ENCODE measurements at regions not wholly inside any gene's neighbourhood (a gene's known extent, or its start where the extent isn't known, plus 50 kb on each side); places are given as distances from the start of the nearest gene placed in this dataset.

DNA sequence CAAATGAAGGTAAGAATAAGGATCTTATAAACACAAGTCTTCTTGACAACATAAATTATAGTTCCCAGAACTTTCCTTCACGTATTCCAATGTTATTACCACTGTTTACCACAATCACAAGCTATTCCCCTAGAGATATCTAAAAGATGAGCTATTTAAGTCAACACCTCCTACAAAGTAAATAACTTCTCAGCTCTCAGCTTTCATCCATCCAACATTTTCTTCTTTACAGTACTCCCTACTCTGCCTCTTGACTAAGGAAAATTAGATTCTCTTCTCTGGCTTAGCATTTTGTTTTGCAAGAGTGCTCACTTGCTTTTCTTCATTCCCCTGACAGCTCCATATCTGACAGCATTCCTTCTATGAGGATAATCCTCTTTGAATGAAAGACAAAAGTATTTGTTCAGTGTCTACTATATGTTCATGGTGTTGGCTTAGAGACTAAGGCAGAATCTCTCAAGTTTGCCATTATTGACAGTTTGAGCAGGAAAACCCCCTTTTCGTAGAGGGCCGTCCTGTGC lies 93.0 kb upstream of the IL6 start:
- POLR2A ChIA-PET, result no interaction called here
- TF ChIP-seq BHLHE40 (IDR thresholded peaks at IDR 0.05; ENCODE audit: borderline replicate concordance) (no peak), NFRKB (IDR thresholded peaks at IDR 0.05) (no peak), ELF4 (IDR thresholded peaks at IDR 0.05) (no peak), SUZ12 (IDR thresholded peaks at IDR 0.05) (no peak), LEF1 (IDR thresholded peaks at IDR 0.05; ENCODE audit: borderline replicate concordance) (no peak), FOXM1 (IDR thresholded peaks at IDR 0.05; ENCODE audit: borderline replicate concordance) (no peak), ARNT (IDR thresholded peaks at IDR 0.05) (no peak), CTBP1 (IDR thresholded peaks at IDR 0.05; ENCODE audit: borderline replicate concordance) (no peak), L3MBTL2 (conservative IDR thresholded peaks at IDR 0.05) (no peak), SP1 (IDR thresholded peaks at IDR 0.05) (no peak), TARDBP (IDR thresholded peaks at IDR 0.05) (no peak), HDGF (IDR thresholded peaks at IDR 0.05; ENCODE audit: borderline replicate concordance) (no peak), FOXA1 (IDR thresholded peaks at IDR 0.05) (no peak), FOXK2 (IDR thresholded peaks at IDR 0.05) (no peak), ZNF384 (IDR thresholded peaks at IDR 0.05) (no peak)
- TF ChIP-seq, protein P1, sequence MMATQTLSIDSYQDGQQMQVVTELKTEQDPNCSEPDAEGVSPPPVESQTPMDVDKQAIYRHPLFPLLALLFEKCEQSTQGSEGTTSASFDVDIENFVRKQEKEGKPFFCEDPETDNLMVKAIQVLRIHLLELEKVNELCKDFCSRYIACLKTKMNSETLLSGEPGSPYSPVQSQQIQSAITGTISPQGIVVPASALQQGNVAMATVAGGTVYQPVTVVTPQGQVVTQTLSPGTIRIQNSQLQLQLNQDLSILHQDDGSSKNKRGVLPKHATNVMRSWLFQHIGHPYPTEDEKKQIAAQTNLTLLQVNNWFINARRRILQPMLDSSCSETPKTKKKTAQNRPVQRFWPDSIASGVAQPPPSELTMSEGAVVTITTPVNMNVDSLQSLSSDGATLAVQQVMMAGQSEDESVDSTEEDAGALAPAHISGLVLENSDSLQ (IDR thresholded peaks at IDR 0.05), result no peak
- CTCF ChIA-PET, result no interaction called here
- DNase-seq (ENCODE audit: extremely low spot score), result no peak

DNA sequence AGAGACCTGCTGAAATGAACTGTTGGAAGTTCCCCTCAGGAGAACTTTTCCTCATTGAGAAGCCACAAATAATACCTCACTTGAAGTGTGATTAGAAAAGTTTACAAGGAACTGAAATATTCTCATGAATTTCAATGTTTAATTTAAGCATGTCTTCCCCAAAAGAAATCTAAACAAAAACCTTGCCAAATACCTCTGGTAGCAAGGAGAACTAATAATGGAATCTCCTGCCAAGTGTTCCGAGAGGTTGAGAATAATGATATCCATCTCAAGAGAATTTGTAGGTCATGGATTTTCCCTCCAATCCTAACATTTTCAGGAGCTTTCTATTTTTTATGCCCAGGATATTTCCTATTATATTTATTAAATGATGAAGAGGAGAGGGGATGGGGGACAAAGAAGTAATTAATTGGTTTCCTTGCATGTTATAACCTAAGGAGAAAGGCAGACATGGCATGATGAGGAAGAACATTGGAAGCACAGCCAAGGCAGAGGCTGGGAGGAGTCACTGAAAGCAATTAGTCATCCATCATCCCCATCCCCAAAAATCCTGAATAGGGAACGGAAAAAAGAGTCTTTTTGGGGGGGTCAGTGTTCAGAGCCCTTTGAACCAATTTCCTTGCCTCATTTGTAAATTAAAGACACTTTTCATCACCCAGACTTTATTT lies 93.6 kb upstream of the IL6 start:
- no peak for DNase-seq (ENCODE audit: extremely low spot score)
- ChIA-PET POLR2A (no interaction called here), CTCF (no interaction called here)
- no peak for TF ChIP-seq HDGF (IDR thresholded peaks at IDR 0.05; ENCODE audit: borderline replicate concordance)
- TF ChIP-seq FOXM1 (IDR thresholded peaks at IDR 0.05; ENCODE audit: borderline replicate concordance), result no peak
- no peak for TF ChIP-seq FOXK2 (IDR thresholded peaks at IDR 0.05)
- TF ChIP-seq, protein P1 (IDR thresholded peaks at IDR 0.05), result no peak
- no peak for TF ChIP-seq ARNT (IDR thresholded peaks at IDR 0.05)
- no peak for TF ChIP-seq LEF1 (IDR thresholded peaks at IDR 0.05; ENCODE audit: borderline replicate concordance)
- TF ChIP-seq ELF4 (IDR thresholded peaks at IDR 0.05), result no peak
- no peak for TF ChIP-seq FOXA1 (IDR thresholded peaks at IDR 0.05)
- TF ChIP-seq BHLHE40 (IDR thresholded peaks at IDR 0.05; ENCODE audit: borderline replicate concordance), result no peak

DNA sequence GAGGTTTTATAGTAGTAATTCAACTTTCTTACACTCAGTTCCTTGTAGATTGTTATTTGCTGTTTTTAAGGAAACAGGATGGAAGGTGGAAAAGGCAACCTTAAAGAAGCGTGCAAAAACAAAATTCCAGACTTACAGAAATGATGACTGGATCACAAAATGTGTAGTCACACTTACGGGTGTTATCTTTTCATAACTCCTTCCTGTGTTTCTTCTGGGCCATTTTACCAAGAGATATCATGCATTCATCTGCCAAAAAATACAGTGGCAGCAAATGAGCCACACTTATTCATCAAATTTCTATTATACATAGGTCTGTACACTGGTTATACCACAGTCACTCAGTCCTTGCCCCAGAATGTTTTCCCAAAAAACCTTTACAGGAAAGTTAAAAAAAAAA lies 94.3 kb upstream of the IL6 start:
- TF ChIP-seq, protein P1 (IDR thresholded peaks at IDR 0.05), result no peak
- no peak for TF ChIP-seq L3MBTL2 (conservative IDR thresholded peaks at IDR 0.05)
- no peak for TF ChIP-seq LEF1 (IDR thresholded peaks at IDR 0.05; ENCODE audit: borderline replicate concordance)
- TF ChIP-seq ZNF384 (IDR thresholded peaks at IDR 0.05), result no peak
- TF ChIP-seq FOXK2 (IDR thresholded peaks at IDR 0.05), result no peak
- TF ChIP-seq BHLHE40 (IDR thresholded peaks at IDR 0.05; ENCODE audit: borderline replicate concordance), result no peak
- no peak for TF ChIP-seq SP1 (IDR thresholded peaks at IDR 0.05)
- no peak for TF ChIP-seq CTBP1 (IDR thresholded peaks at IDR 0.05; ENCODE audit: borderline replicate concordance)
- no peak for TF ChIP-seq ELF4 (IDR thresholded peaks at IDR 0.05)
- no peak for TF ChIP-seq ARNT (IDR thresholded peaks at IDR 0.05)
- no peak for TF ChIP-seq TARDBP (IDR thresholded peaks at IDR 0.05)
- TF ChIP-seq HDGF (IDR thresholded peaks at IDR 0.05; ENCODE audit: borderline replicate concordance), result no peak
- no peak for TF ChIP-seq FOXA1 (IDR thresholded peaks at IDR 0.05)
- no peak for TF ChIP-seq NFRKB (IDR thresholded peaks at IDR 0.05)
- no peak for TF ChIP-seq FOXM1 (IDR thresholded peaks at IDR 0.05; ENCODE audit: borderline replicate concordance)
- no peak for TF ChIP-seq SUZ12 (IDR thresholded peaks at IDR 0.05)
- CTCF ChIA-PET, result no interaction called here

DNA sequence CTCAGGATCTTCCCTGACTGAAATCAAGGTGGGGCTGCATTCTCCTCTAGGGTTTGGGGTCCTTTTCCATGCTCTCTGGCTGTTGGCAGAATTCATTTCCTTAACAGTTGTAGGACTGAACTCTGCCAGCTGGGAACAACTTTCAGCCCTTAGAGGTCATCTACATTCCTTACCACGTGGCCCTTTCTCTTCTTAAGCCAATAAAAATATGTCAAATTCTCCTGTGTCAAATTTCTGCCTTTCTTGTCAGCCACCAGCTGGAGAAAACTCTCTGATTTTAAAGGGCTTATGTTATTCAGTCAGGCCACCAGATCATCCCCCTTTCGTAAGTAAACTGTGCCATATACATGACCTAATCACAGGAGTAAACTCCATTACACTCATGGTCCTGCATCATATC lies 95.3 kb upstream of the IL6 start:
- TF ChIP-seq NFRKB (IDR thresholded peaks at IDR 0.05) (no peak), FOXA1 (IDR thresholded peaks at IDR 0.05) (no peak), L3MBTL2 (conservative IDR thresholded peaks at IDR 0.05) (no peak), LEF1 (IDR thresholded peaks at IDR 0.05; ENCODE audit: borderline replicate concordance) (no peak), ARNT (IDR thresholded peaks at IDR 0.05) (no peak), SUZ12 (IDR thresholded peaks at IDR 0.05) (no peak), ELF4 (IDR thresholded peaks at IDR 0.05) (no peak), BHLHE40 (IDR thresholded peaks at IDR 0.05; ENCODE audit: borderline replicate concordance) (no peak), HDGF (IDR thresholded peaks at IDR 0.05; ENCODE audit: borderline replicate concordance) (no peak), CTBP1 (IDR thresholded peaks at IDR 0.05; ENCODE audit: borderline replicate concordance) (no peak), ZNF384 (IDR thresholded peaks at IDR 0.05) (no peak), SP1 (IDR thresholded peaks at IDR 0.05) (no peak), FOXM1 (IDR thresholded peaks at IDR 0.05; ENCODE audit: borderline replicate concordance) (no peak), FOXK2 (IDR thresholded peaks at IDR 0.05) (no peak), TARDBP (IDR thresholded peaks at IDR 0.05) (no peak)
- TF ChIP-seq, protein P1 (IDR thresholded peaks at IDR 0.05), result no peak
- POLR2A ChIA-PET, result no interaction called here
- CTCF ChIA-PET, result no interaction called here
- no peak for DNase-seq (ENCODE audit: extremely low spot score)

More for the DNA sequence above, 94.3 kb upstream of the IL6 start:
- DNase-seq (ENCODE audit: extremely low spot score), result no peak
- POLR2A ChIA-PET, result no interaction called here

DNA sequence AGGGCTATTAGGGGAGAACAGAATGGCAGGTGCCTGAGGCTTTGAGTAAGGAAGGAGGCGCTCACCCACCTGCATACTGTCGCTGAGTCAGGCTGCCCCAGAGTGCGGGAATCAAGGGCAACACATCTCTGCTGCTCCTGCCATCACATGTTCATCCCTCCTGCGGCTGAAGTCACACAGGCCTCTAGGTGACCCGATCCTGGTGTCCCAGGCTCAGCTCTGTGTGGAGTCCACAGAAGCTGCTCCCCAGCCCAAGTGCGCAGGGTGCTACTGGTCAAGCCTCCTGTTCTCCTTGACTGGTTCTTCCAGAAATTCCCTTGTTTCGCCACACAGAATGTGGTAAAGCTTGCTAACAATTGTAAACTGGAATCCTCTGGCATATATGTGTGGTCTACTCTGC lies 96.9 kb upstream of the IL6 start:
- TF ChIP-seq HDGF (IDR thresholded peaks at IDR 0.05; ENCODE audit: borderline replicate concordance) (no peak), ARNT (IDR thresholded peaks at IDR 0.05) (no peak), LEF1 (IDR thresholded peaks at IDR 0.05; ENCODE audit: borderline replicate concordance) (no peak), ZNF384 (IDR thresholded peaks at IDR 0.05) (no peak)
- TF ChIP-seq, protein P1 (IDR thresholded peaks at IDR 0.05), result no peak
- CTCF ChIA-PET, result no interaction called here

More for the DNA sequence above, 96.9 kb upstream of the IL6 start:
- no peak for DNase-seq (ENCODE audit: extremely low spot score)
- POLR2A ChIA-PET, result no interaction called here

All from HEK293T (cell line).